ENCODE measurements at regions not wholly inside any gene's neighbourhood (a gene's known extent, or its start where the extent isn't known, plus 50 kb on each side); places are given as distances from the start of the nearest gene placed in this dataset.

GRCh38 chr4:18878561-18878960, 857.0 kb upstream of the LCORL start:
- no peak for DNase-seq
- intact Hi-C loops (cut with micrococcal nuclease; ENCODE audit: unreplicated experiment), result no loop called here
- BruUV-seq (replicated peaks), result no TSS peak
- H3K36me3 ChIP-seq (ENCODE audit: control insufficient read depth, insufficient read depth, low read length), result no peaks in the 10 kb centered on the region
- H3K36me3 Mint-ChIP-seq (ENCODE audit: insufficient read depth, unreplicated experiment), result no peaks in the 10 kb centered on the region
- TF ChIP-seq CTCF (IDR thresholded peaks at IDR 0.05; ENCODE audit: insufficient read depth in 1 of 2, low read depth in 1 of 2, low read length in 1 of 2, severe bottlenecking in 1 of 2, unreplicated experiment in 1 of 2), result no peak
- no peak overlapping the region for H3K4me3 ChIP-seq (ENCODE audit: low read depth, low read length)
- H3K4me3 Mint-ChIP-seq (ENCODE audit: unreplicated experiment), result no peak overlapping the region
- H3K9me3 Mint-ChIP-seq (ENCODE audit: unreplicated experiment), result no peaks in the 10 kb centered on the region
- H3K4me1 ChIP-seq, result peaks cover 19% of the 10 kb centered on the region
- H3K9me3 ChIP-seq, result 0 out of 2 replicates have a peak, but pooled peaks cover 4% of the 10 kb centered on the region
- ChIA-PET POLR2A (no interaction called here), CTCF (no interaction called here)
- H3K27ac Mint-ChIP-seq (ENCODE audit: unreplicated experiment), result no peak overlapping the region
- peaks cover 15% of the 10 kb centered on the region for H3K4me1 Mint-ChIP-seq (ENCODE audit: low read depth, unreplicated experiment)
- H3K27me3 Mint-ChIP-seq (ENCODE audit: insufficient read depth, unreplicated experiment), result no peaks in the 10 kb centered on the region
- H3K27me3 ChIP-seq (replicated peaks; ENCODE audit: control insufficient read depth, insufficient read depth, low read length), result no peaks in the 10 kb centered on the region

GRCh38 chr4:18869166-18869565, 847.6 kb upstream of the LCORL start:
- Histone ChIP-seq H3K9me3 (no peaks in the 10 kb centered on the region), H3K27me3 (replicated peaks; ENCODE audit: control insufficient read depth, insufficient read depth, low read length) (no peaks in the 10 kb centered on the region), H3K36me3 (ENCODE audit: control insufficient read depth, insufficient read depth, low read length) (no peaks in the 10 kb centered on the region), H3K4me3 (ENCODE audit: low read depth, low read length) (no peak overlapping the region), H3K4me1 (peaks cover 25% of the 10 kb centered on the region)
- H3K27ac Mint-ChIP-seq (ENCODE audit: unreplicated experiment), result no peak overlapping the region
- H3K4me3 Mint-ChIP-seq (ENCODE audit: unreplicated experiment), result no peak overlapping the region
- ChIA-PET CTCF (no interaction called here), POLR2A (no interaction called here)
- peaks cover 14% of the 10 kb centered on the region for H3K4me1 Mint-ChIP-seq (ENCODE audit: low read depth, unreplicated experiment)
- H3K9me3 Mint-ChIP-seq (ENCODE audit: unreplicated experiment), result peaks cover 27% of the 10 kb centered on the region
- no peak for DNase-seq
- BruUV-seq (replicated peaks), result no TSS peak
- intact Hi-C loops (cut with micrococcal nuclease; ENCODE audit: unreplicated experiment), result no loop called here
- H3K27me3 Mint-ChIP-seq (ENCODE audit: insufficient read depth, unreplicated experiment), result no peaks in the 10 kb centered on the region
- peaks cover 6% of the 10 kb centered on the region for H3K36me3 Mint-ChIP-seq (ENCODE audit: insufficient read depth, unreplicated experiment)
- TF ChIP-seq CTCF (IDR thresholded peaks at IDR 0.05; ENCODE audit: insufficient read depth in 1 of 2, low read depth in 1 of 2, low read length in 1 of 2, severe bottlenecking in 1 of 2, unreplicated experiment in 1 of 2), result no peak

- no peaks in the 10 kb centered on the region for H3K9me3 ChIP-seq
- DNase-seq, result no peak
- no peaks in the 10 kb centered on the region for H3K4me1 ChIP-seq
- no peak overlapping the region for H3K4me3 ChIP-seq (ENCODE audit: low read depth, low read length)
- no peak overlapping the region for H3K4me3 Mint-ChIP-seq (ENCODE audit: unreplicated experiment)
- peaks cover 17% of the 10 kb centered on the region for H3K9me3 Mint-ChIP-seq (ENCODE audit: unreplicated experiment)
- ChIA-PET POLR2A (no interaction called here), CTCF (no interaction called here)
- intact Hi-C loops (cut with micrococcal nuclease; ENCODE audit: unreplicated experiment), result no loop called here
- TF ChIP-seq CTCF (IDR thresholded peaks at IDR 0.05; ENCODE audit: insufficient read depth in 1 of 2, low read depth in 1 of 2, low read length in 1 of 2, severe bottlenecking in 1 of 2, unreplicated experiment in 1 of 2), result no peak
- H3K27me3 Mint-ChIP-seq (ENCODE audit: insufficient read depth, unreplicated experiment), result no peaks in the 10 kb centered on the region
- H3K36me3 Mint-ChIP-seq (ENCODE audit: insufficient read depth, unreplicated experiment), result no peaks in the 10 kb centered on the region
- no peaks in the 10 kb centered on the region for H3K36me3 ChIP-seq (ENCODE audit: control insufficient read depth, insufficient read depth, low read length)
- H3K27me3 ChIP-seq (replicated peaks; ENCODE audit: control insufficient read depth, insufficient read depth, low read length), result no peaks in the 10 kb centered on the region
- no peak overlapping the region for H3K27ac Mint-ChIP-seq (ENCODE audit: unreplicated experiment)
- BruUV-seq (replicated peaks), result no TSS peak
- H3K4me1 Mint-ChIP-seq (ENCODE audit: low read depth, unreplicated experiment), result peaks cover 6% of the 10 kb centered on the region
Measured at GRCh38 chr4:18860836-18861530, 839.4 kb upstream of the LCORL start.

Measured in Caco-2 (cell line).